ENCODE measurements at regions not wholly inside any gene's neighbourhood (a gene's known extent, or its start where the extent isn't known, plus 50 kb on each side); places are given as distances from the start of the nearest gene placed in this dataset.

GRCh38 chr13:109425821-109426689, 360.3 kb downstream of the IRS2 start:
- no peaks in the 10 kb centered on the region for H3K4me1 ChIP-seq (ENCODE audit: low read depth)
- no peak for TF ChIP-seq CTCF (IDR thresholded peaks at IDR 0.05; ENCODE audit: low read depth, low read length)
- no peak overlapping the region for H3K4me3 ChIP-seq
- no peak overlapping the region for H3K27ac ChIP-seq
- H3K36me3 ChIP-seq = no peaks in the 10 kb centered on the region
- no peaks in the 10 kb centered on the region for H3K27me3 ChIP-seq
- no peak for DNase-seq (ENCODE audit: low read depth in 1 of 2, low spot score in 1 of 2)
- H3K9me3 ChIP-seq (ENCODE audit: low read depth) = no peaks in the 10 kb centered on the region

GRCh38 chr13:109422161-109422560, 364.2 kb downstream of the IRS2 start:
- H3K4me3 ChIP-seq = no peak overlapping the region
- no peak overlapping the region for H3K27ac ChIP-seq
- no peaks in the 10 kb centered on the region for H3K36me3 ChIP-seq
- H3K9me3 ChIP-seq (ENCODE audit: low read depth) = no peaks in the 10 kb centered on the region
- TF ChIP-seq CTCF (IDR thresholded peaks at IDR 0.05; ENCODE audit: low read depth, low read length) = no peak
- DNase-seq (ENCODE audit: low read depth in 1 of 2, low spot score in 1 of 2) = no peak
- H3K4me1 ChIP-seq (ENCODE audit: low read depth) = no peaks in the 10 kb centered on the region
- no peaks in the 10 kb centered on the region for H3K27me3 ChIP-seq

- no peaks in the 10 kb centered on the region for H3K36me3 ChIP-seq
- H3K9me3 ChIP-seq (ENCODE audit: low read depth) = no peaks in the 10 kb centered on the region
- no peak for TF ChIP-seq CTCF (IDR thresholded peaks at IDR 0.05; ENCODE audit: low read depth, low read length)
- H3K4me1 ChIP-seq (ENCODE audit: low read depth) = no peaks in the 10 kb centered on the region
- no peak overlapping the region for H3K27ac ChIP-seq
- no peak for DNase-seq (ENCODE audit: low read depth in 1 of 2, low spot score in 1 of 2)
- no peaks in the 10 kb centered on the region for H3K27me3 ChIP-seq
- no peak overlapping the region for H3K4me3 ChIP-seq
Observed at GRCh38 chr13:109419896-109420295, 366.5 kb downstream of the IRS2 start.

- Histone ChIP-seq H3K9me3 (ENCODE audit: low read depth) (no peaks in the 10 kb centered on the region), H3K4me3 (no peak overlapping the region), H3K27ac (no peak overlapping the region), H3K4me1 (ENCODE audit: low read depth) (peaks cover 2% of the 10 kb centered on the region), H3K36me3 (no peaks in the 10 kb centered on the region), H3K27me3 (no peaks in the 10 kb centered on the region)
- no peak for DNase-seq (ENCODE audit: low read depth in 1 of 2, low spot score in 1 of 2)
- TF ChIP-seq CTCF (IDR thresholded peaks at IDR 0.05; ENCODE audit: low read depth, low read length) = no peak
Observed at GRCh38 chr13:109418111-109418510, 368.3 kb downstream of the IRS2 start.

GRCh38 chr13:109416001-109416400, 370.4 kb downstream of the IRS2 start:
- no peak for DNase-seq (ENCODE audit: low read depth in 1 of 2, low spot score in 1 of 2)
- Histone ChIP-seq H3K4me1 (ENCODE audit: low read depth) (peaks cover 13% of the 10 kb centered on the region), H3K4me3 (no peak overlapping the region), H3K36me3 (no peaks in the 10 kb centered on the region), H3K27me3 (no peaks in the 10 kb centered on the region), H3K27ac (no peak overlapping the region), H3K9me3 (ENCODE audit: low read depth) (no peaks in the 10 kb centered on the region)
- TF ChIP-seq CTCF (IDR thresholded peaks at IDR 0.05; ENCODE audit: low read depth, low read length) = no peak
